Dermis blood vessel endothelial cell (primary cell): ENCODE measurements at regions not wholly inside any gene's neighbourhood (a gene's known extent, or its start where the extent isn't known, plus 50 kb on each side); places are given as distances from the start of the nearest gene placed in this dataset.
A peak's percentile ranks its signal among the peaks of the same experiment; 100 is the strongest.

Source experiments
- DNase-seq: peaks from one replicate; pipeline ENCODE4 v3.0.0; 2010

DNA sequence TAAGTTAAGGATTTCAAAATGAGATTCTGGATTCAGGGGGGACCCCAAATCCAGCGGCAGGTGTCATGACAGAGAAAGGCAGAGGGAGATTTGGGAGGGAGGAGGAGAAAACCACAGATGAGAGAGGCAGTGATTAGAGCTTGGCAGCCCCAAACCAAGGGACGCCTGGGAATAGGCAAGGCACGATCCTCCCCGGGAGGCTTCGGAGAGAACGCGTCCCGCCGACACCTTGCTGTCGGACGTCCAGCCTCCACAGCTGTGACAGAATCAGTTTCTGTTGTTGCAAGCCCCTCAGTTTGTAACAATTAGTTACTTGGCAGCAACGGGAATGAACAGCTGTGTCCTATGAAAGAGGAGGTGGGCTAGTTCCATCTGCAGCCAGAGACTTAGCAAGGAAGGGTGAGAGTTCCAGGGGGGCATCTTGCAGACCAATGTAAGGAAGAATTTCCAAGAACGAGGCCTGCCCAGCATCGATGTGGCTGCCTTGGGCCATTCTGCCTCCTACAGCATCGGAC is 110.7 kb upstream of the SDK2 start:
- DNase-seq: no peak

- DNase-seq: no peak
Measured at GRCh38 chr17:73757420-73757819, 113.2 kb upstream of the SDK2 start.

GRCh38 chr17:73758245-73758644 is 114.0 kb upstream of the SDK2 start:
- no peak for DNase-seq

DNA sequence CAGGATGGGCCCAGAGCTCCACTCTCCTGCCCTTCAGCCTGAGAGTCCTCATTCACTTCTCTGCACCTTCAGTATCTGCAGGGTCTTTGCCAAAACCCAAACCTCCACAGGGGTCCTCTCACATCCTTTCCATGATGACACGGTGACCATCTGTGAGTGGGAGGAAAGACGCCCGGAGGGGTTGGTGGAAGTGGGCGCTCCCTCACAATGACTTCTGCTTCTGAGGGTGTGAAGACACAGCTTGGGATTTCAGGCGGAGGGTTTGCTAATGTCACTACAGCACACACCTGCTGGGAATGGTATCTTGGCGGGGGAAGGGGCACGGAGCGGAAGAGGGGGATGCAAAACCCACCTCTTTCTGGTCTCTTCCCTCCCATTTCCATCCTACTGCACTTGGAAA is 115.1 kb upstream of the SDK2 start:
- no peak for DNase-seq

DNA sequence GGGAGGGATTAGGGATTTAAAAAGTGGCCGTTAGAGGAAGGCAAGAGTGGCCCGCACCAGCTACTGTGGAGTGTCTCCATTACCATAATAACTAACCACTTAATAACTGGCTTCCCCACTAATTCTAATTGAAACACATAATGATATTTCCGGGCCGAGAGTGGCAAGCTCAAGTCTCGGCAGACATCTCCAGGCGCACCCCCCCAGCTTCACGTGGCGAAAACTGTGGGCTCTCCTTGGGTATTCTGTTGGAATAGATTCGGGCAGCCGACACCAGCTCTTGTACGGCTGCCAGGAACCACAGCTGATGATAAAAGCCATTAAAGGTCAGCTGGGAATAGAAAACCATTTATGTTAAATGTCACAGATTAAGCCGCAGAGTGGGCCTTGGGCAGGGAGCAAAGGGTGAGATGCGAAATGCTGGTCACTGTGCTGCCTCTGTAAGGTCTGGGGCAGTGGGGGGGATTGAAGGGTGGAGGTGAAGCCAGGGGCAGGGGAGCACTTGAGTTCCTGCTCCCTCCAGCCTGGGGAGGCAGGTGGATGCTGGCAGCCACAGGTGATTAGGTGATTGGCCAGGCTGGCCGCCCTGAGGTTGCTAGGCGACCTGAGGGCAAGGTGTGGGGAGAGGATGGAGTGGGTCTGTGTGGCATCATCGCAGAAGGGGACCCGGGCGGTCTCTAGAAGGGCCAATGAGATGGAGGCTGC is 115.6 kb upstream of the SDK2 start:
- no peak for DNase-seq

- no peak for DNase-seq
Measured at GRCh38 chr17:73760439-73760758, 116.2 kb upstream of the SDK2 start.

DNA sequence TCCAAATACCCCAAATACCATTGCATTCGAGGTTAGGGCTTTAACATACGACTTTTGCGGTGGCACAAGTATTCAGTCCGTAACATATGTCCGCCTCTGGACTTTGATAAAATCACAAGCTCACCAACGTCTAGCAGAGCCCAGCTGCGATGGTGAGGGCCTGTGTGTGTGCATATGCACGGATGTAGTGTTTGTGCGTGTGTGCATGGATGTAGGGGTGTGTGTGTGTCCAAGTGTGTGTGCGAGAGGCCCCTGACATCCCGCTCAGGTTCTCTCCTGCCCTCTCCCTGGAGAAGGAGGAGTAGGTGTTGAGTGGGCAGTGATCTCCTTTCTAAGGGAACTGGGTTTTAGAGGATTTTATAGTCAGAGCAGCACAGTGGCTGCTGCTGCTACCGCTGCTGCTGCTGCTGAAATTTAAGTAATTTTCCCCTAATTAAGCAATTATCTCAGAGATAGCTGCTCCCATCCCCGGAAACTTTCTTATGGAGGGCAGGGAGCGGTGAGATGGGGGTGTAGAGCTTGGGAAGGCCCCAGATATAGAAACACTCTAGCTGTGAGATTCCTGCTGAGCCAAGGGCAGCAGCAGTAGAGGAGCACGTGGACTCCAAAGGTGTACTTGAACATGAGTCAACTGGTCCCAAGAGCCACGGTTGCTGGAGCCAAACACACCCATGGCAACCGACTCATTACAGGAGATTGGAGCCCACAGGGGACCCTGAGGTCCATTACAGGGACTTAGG is 121.7 kb upstream of the SDK2 start:
- no peak for DNase-seq

- DNase-seq: no peak
Measured at GRCh38 chr17:73767696-73768095, 123.5 kb upstream of the SDK2 start.

DNA sequence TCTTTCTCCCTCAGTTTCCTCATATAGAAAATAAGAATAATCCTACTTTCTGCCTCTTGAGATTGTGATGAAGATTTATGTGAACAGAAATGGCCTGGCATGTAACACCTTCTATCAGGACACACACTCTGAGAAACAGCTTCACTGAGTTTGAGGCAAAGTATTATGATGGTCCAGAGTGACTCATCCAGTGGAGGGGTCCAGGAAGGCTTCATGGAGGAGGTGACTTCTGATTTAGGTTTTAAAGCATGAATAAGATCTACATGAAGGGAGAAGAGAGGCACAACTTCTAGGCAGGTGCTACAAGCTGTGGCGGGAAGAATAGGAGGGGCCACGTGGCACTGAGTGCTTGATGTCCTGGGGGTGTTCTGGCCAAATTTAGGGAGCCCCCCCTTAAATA is 124.4 kb upstream of the SDK2 start:
- DNase-seq: no peak

- DNase-seq: no peak
Measured at GRCh38 chr17:73769479-73769878, 125.2 kb upstream of the SDK2 start.

DNA sequence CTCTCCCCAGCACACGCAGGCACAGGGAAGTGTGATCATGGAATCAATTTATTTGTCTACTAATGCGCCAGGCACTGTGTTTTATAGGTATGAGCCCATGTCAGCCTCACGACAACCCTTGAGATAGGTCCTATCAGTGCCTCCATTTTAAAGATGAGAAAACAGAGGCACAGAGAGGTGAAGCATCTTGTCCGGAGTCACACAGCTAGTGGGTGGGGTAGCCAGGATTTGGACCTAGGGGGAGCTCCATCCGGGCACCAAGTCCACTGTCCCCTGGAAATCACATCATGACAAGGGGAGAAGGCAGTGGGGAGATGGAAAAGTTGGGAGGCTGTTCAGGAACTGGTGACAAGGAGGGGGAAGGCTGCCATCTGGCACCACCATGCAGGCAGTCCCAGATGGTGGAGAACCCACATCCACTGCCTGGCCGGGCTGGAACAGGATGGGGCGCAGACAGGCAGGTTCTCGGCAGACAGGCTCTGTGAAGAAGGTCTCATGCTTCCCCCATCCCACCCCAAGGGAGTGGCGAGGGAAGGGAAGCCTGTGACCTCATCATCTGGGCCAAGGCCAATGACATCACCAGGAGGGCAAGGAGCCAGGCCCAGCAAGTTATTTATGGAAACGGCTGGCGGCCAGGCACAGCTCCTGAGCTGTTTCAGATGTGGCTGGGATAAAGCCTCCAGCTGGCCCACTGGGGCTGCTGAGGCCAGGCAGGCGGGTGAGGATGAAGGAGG is 126.0 kb upstream of the SDK2 start:
- DNase-seq: peak; percentile 3

GRCh38 chr17:73770849-73771229 is 126.6 kb upstream of the SDK2 start:
- no peak for DNase-seq

DNA sequence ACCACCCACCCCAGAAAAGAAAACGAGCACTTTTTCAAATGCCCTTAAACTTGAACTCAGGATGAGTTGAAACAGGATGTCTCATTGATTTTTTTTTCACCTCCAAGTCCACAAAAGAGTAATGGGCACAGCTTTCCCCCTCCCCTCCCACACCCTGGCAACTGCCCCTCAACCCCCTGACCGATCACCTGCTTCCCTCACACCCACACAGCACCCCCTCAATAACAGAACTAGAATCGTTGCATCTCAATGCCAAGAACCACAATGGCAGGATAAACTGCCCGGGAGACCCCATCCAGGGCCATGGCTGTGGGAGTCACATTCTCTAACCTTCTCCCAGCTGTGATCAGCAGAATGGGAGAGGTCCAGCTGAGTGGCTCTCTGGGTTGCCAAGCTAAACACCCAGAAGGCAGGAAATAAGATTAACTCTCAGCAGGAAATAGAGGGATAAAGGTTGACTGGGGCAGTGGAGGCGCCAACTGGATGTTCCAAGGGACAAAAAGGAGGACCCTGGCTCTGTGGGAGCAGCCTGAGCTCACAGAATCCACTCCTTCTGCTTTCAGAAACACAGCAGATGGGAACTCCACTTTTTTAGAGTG is 128.0 kb upstream of the SDK2 start:
- DNase-seq: no peak

- no peak for DNase-seq
Measured at GRCh38 chr17:73773702-73774101, 129.5 kb upstream of the SDK2 start.

GRCh38 chr17:73774852-73775251 is 130.6 kb upstream of the SDK2 start:
- DNase-seq: no peak

- DNase-seq: no peak
Measured at GRCh38 chr17:73776351-73777130, 132.3 kb upstream of the SDK2 start.

DNA sequence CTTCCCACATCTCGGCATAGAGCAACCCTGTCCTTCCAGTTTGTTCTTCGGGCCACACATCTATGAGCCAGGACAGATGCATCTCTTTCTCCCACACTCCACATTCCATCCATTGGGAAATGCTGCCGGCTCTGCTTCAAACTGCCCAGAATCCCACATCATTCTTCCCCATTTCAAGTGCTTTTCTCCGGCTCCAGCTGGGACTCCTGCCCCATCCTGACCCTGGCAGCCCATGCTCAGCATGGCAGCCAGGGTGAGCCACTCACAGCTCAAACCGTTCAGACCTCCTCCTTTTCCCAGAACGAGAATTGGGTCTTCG is 132.8 kb upstream of the SDK2 start:
- no peak for DNase-seq

DNA sequence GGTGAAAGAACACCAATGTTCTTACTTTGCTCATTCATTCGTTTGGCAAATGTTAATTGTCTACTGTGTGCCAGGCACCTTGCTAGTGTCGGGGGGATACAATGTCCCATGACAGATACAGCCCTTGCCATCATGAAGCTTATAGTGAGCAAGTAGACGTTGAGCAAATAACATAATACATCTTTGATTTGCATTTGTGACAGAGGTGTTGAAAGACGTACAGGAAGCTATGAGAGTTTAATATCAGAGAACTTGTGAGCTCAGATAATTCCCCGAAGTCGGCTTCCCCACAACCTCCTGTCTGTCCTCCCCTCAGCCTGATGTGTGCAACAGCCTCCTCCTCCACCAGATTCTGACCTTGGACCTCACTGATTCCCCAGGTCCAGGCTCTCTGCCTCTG is 138.0 kb upstream of the SDK2 start:
- no peak for DNase-seq

GRCh38 chr17:73782641-73783381 is 138.6 kb upstream of the SDK2 start:
- no peak for DNase-seq

- no peak for DNase-seq
Measured at GRCh38 chr17:73783382-73783766, 139.1 kb upstream of the SDK2 start.

- DNase-seq: no peak
Measured at GRCh38 chr17:73783945-73784603, 139.8 kb upstream of the SDK2 start.

DNA sequence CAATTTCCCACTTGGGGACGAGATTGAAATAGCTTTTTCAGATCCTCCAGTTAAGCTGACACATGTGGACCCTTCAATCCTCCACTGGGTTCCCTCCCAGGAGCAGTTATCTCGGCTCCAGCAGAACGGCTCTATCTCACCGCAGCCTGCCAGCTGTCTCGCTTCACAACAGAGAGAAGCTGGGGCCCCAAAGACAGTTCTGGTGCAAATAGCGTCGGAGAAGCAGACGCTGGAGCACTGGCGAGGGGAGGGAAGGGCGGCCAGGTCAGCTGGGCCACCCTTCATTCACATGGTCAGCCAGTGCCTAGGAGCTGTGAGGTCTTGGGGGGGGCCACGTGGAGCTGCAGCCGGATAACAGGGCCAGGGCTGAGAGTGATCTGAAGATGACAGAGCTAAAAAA is 141.3 kb upstream of the SDK2 start:
- no peak for DNase-seq
